BJ (cell line): ENCODE measurements at regions not wholly inside any gene's neighbourhood (a gene's known extent, or its start where the extent isn't known, plus 50 kb on each side); places are given as distances from the start of the nearest gene placed in this dataset.

Experiments
- CTCF ChIA-PET: fragments of 350-600 bp; formaldehyde crosslinking; extraction: SDS; loops from one replicate; lab custom pipeline; 2021; ENCODE audit warnings: antibody characterized with exemption, inconsistent platforms; lab: Yijun Ruan, JAX
- POLR2A ChIA-PET: fragments of 300-600 bp; sonication (Branson Sonifier 250); formaldehyde crosslinking; extraction: SDS; loops from one replicate; lab custom pipeline; 2021; ENCODE audit warnings: antibody characterized with exemption; lab: Charles Lee
- DNase-seq: peaks from one replicate; pipeline ENCODE4 v3.0.0-alpha.2; 2011; ENCODE audit warnings: low read depth
- H3K27me3 ChIP-seq: 2 replicates; pipeline ENCODE4 v1.6.0; 2011; ENCODE audit warnings: low read length; ENCODE audit not compliant: control insufficient read depth, insufficient read depth
- H3K36me3 ChIP-seq: 2 replicates; pipeline ENCODE4 v1.5.1; 2011; ENCODE audit warnings: low read length; ENCODE audit not compliant: control insufficient read depth, insufficient read depth
- H3K4me3 ChIP-seq: 2 replicates; pipeline ENCODE4 v1.5.1; 2011; ENCODE audit warnings: low read depth, mild to moderate bottlenecking, control low read depth, low read length
- TF ChIP-seq, protein P1 (sequence below): IDR thresholded peaks from 2 replicates; pipeline ENCODE4 v1.5.1; 2011; ENCODE audit warnings: low read depth, mild to moderate bottlenecking, control low read depth, inconsistent platforms, low read length, moderate library complexity; ENCODE audit not compliant: insufficient read depth

DNA sequence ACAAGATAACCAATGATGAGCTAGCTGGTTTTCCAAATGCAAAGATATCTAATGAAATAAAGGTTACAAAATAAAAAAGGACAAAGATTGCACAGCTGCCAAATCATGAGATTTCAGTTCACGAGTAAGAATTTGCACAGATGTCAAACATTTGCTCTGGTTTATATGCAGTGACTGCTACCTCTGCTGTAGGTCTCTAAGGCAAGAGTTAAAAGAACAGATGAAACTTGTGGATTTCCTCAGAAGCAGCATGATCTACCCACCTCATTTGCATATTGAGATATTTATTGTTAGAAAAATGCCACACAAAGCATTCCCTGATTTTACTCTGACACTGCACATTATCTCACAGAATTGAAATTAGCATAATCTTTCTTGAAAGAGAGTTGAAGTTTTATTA, 763.2 kb upstream of the ZEB2 start:
- Histone ChIP-seq H3K4me3 (no peak overlapping the region), H3K36me3 (no peaks in the 10 kb centered on the region), H3K27me3 (no peaks in the 10 kb centered on the region)
- DNase-seq, result no peak
- ChIA-PET CTCF (no interaction called here), POLR2A (no interaction called here)
- TF ChIP-seq, protein P1, sequence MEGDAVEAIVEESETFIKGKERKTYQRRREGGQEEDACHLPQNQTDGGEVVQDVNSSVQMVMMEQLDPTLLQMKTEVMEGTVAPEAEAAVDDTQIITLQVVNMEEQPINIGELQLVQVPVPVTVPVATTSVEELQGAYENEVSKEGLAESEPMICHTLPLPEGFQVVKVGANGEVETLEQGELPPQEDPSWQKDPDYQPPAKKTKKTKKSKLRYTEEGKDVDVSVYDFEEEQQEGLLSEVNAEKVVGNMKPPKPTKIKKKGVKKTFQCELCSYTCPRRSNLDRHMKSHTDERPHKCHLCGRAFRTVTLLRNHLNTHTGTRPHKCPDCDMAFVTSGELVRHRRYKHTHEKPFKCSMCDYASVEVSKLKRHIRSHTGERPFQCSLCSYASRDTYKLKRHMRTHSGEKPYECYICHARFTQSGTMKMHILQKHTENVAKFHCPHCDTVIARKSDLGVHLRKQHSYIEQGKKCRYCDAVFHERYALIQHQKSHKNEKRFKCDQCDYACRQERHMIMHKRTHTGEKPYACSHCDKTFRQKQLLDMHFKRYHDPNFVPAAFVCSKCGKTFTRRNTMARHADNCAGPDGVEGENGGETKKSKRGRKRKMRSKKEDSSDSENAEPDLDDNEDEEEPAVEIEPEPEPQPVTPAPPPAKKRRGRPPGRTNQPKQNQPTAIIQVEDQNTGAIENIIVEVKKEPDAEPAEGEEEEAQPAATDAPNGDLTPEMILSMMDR, result no peak

DNA sequence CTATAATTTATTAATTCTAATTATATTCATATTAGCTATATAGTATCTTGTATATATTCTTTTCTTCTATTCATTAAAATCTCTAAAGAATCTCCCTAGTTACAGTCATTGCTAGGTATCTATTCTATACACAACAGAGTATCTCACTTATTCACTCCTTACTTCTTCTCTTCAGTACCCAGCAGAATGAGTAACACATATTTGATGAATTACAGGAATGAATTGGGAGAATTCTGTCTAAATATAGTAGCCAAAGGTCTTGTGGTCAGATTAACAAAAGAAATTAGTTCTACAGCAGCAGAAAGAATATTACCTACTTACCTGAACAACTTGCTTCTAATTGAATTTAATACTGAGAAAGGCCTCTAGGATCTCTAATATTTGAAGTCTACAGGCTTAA, 758.0 kb upstream of the ZEB2 start:
- no peak for DNase-seq
- TF ChIP-seq, protein P1, result no peak
- POLR2A ChIA-PET, result no interaction called here
- Histone ChIP-seq H3K27me3 (no peaks in the 10 kb centered on the region), H3K4me3 (no peak overlapping the region), H3K36me3 (no peaks in the 10 kb centered on the region)
- CTCF ChIA-PET, result interaction anchor here (0.7 kb wide), 1 partner anchor 8 kb away, joined by 3 read pairs; no protein-coding TSS in a partner anchor

DNA sequence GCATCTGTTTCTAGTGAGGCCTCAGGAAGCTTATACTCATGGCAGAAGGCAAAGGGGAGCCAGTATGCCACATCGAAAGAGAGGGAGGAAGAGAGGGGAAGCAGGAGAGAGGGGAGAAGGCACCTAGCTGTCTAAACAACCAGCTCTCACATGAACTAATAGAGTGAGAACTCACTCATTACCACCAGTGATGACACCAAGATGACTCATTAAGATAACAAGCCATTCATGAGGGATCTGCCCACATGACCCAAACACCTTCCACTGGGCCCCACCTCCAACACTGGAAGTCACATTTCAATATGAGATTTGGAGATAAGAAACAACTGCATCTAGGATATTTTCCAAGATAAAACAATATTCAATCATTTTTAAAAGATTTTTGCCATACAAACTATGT, 753.9 kb upstream of the ZEB2 start:
- DNase-seq, result no peak
- no peaks in the 10 kb centered on the region for H3K36me3 ChIP-seq
- H3K27me3 ChIP-seq, result no peaks in the 10 kb centered on the region
- CTCF ChIA-PET, result no interaction called here
- POLR2A ChIA-PET, result no interaction called here
- TF ChIP-seq, protein P1, result no peak
- no peak overlapping the region for H3K4me3 ChIP-seq

DNA sequence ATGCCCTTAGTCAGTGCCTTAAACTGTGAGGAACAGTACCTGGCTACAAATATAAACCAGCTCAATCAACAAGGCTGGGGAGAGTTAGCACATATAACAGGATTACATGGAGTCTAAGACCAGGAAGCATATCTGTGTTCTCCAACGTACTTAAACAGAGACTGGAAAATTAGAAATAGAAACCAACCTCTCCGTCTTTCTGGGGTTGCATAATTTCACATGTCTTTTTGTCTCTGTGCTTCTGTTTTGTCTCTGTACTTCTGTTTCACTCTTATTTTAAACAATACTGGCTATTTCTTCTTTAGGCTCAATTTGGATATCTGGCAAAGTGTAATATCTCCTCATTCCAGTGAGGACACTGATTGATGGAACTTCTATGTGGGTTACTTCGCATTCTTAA, 749.0 kb upstream of the ZEB2 start:
- no peaks in the 10 kb centered on the region for H3K36me3 ChIP-seq
- POLR2A ChIA-PET, result no interaction called here
- no peak overlapping the region for H3K4me3 ChIP-seq
- CTCF ChIA-PET, result interaction anchor here (0.6 kb wide), 1 partner anchor 384 kb away, joined by 3 read pairs; no protein-coding TSS in a partner anchor
- TF ChIP-seq, protein P1, result no peak
- no peak for DNase-seq
- H3K27me3 ChIP-seq, result no peaks in the 10 kb centered on the region

DNA sequence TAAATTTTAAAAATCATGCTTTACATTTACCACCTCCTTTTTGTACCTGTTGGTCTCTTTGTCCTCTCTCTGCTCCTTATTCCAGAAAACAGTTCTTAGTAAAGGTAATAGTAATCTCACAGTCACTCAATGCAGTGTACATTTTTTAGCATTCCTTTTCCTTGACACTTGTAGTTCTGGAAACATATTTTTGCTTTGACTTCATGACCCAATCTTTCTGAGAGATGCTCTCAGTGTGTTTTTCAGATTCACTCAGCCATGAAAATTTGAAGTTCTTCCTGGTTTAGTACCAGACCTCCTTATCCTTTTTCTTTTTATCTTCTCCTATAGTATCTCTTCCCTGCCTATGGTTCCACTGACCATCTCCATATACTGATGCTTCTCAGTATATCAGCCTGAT, 747.5 kb upstream of the ZEB2 start:
- Histone ChIP-seq H3K36me3 (no peaks in the 10 kb centered on the region), H3K4me3 (no peak overlapping the region), H3K27me3 (no peaks in the 10 kb centered on the region)
- ChIA-PET CTCF (no interaction called here), POLR2A (no interaction called here)
- TF ChIP-seq, protein P1, result no peak
- DNase-seq, result no peak
